ENCODE measurements at regions not wholly inside any gene's neighbourhood (a gene's known extent, or its start where the extent isn't known, plus 50 kb on each side); places are given as distances from the start of the nearest gene placed in this dataset.
A peak's percentile ranks its signal among the peaks of the same experiment; 100 is the strongest.

DNA sequence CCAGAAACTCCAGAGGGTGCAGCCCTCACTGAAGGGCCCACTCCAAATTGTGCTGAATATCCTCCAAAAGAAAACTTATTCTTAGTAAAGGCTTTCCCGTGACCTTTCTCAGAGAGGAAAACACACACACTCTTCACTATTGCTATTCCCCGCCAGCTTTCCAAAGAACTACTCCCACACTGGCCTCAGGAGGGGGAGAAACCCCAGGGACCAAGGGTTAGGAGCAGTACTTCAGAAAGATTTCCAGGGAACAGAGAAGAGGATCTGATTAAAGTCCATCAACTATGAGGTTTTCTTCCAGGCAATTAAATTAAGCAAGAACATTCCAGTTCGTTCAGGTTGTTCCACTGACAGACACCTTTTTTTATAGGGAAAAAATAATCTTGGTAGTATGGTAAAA, 150.2 kb downstream of the TTC32 start:
- H3K4me1 Mint-ChIP-seq = peaks cover 44% of the 10 kb centered on the region
- H3K36me3 Mint-ChIP-seq (ENCODE audit: low read depth) = no peaks in the 10 kb centered on the region
- no peak overlapping the region for H3K4me3 Mint-ChIP-seq
- TF ChIP-seq, protein P1, sequence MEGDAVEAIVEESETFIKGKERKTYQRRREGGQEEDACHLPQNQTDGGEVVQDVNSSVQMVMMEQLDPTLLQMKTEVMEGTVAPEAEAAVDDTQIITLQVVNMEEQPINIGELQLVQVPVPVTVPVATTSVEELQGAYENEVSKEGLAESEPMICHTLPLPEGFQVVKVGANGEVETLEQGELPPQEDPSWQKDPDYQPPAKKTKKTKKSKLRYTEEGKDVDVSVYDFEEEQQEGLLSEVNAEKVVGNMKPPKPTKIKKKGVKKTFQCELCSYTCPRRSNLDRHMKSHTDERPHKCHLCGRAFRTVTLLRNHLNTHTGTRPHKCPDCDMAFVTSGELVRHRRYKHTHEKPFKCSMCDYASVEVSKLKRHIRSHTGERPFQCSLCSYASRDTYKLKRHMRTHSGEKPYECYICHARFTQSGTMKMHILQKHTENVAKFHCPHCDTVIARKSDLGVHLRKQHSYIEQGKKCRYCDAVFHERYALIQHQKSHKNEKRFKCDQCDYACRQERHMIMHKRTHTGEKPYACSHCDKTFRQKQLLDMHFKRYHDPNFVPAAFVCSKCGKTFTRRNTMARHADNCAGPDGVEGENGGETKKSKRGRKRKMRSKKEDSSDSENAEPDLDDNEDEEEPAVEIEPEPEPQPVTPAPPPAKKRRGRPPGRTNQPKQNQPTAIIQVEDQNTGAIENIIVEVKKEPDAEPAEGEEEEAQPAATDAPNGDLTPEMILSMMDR (IDR thresholded peaks at IDR 0.05) = no peak
- no peak overlapping the region for H3K27ac Mint-ChIP-seq
- peaks cover 6% of the 10 kb centered on the region for H3K27me3 Mint-ChIP-seq (ENCODE audit: low read depth, poor library complexity)
- no peaks in the 10 kb centered on the region for H3K9me3 Mint-ChIP-seq
- DNase-seq = no peak

DNA sequence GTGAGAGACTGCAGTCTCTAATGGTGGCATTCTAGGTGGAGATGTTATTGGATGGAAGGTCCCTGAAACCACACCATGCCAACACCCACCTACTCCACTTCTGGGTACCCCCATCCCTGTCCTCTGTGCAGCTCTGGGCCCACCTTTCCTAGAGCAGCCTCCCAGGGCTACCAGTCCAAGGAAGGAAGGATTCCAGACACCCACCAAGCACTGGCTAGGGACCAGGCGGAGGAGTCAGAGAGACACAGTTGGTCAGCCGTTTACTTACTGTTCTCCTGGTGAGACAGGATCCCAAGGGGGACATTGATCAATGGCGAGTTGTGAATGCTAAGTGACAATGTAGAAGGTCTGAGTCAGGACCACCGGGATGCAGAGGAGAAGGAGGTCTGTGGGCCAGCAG, 151.6 kb downstream of the TTC32 start:
- Mint-ChIP-seq H3K36me3 (ENCODE audit: low read depth) (no peaks in the 10 kb centered on the region), H3K4me3 (no peak overlapping the region), H3K27ac (no peak overlapping the region), H3K4me1 (peaks cover 56% of the 10 kb centered on the region), H3K27me3 (ENCODE audit: low read depth, poor library complexity) (peaks cover 5% of the 10 kb centered on the region), H3K9me3 (no peaks in the 10 kb centered on the region)
- TF ChIP-seq, protein P1 (IDR thresholded peaks at IDR 0.05) = no peak
- no peak for DNase-seq

GRCh38 chr2:19749507-19749836, 152.3 kb downstream of the TTC32 start:
- Mint-ChIP-seq H3K9me3 (no peaks in the 10 kb centered on the region), H3K4me3 (no peak overlapping the region), H3K27me3 (ENCODE audit: low read depth, poor library complexity) (peaks cover 6% of the 10 kb centered on the region), H3K27ac (no peak overlapping the region), H3K4me1 (peaks cover 58% of the 10 kb centered on the region), H3K36me3 (ENCODE audit: low read depth) (no peaks in the 10 kb centered on the region)
- TF ChIP-seq, protein P1 (IDR thresholded peaks at IDR 0.05) = no peak
- no peak for DNase-seq

DNA sequence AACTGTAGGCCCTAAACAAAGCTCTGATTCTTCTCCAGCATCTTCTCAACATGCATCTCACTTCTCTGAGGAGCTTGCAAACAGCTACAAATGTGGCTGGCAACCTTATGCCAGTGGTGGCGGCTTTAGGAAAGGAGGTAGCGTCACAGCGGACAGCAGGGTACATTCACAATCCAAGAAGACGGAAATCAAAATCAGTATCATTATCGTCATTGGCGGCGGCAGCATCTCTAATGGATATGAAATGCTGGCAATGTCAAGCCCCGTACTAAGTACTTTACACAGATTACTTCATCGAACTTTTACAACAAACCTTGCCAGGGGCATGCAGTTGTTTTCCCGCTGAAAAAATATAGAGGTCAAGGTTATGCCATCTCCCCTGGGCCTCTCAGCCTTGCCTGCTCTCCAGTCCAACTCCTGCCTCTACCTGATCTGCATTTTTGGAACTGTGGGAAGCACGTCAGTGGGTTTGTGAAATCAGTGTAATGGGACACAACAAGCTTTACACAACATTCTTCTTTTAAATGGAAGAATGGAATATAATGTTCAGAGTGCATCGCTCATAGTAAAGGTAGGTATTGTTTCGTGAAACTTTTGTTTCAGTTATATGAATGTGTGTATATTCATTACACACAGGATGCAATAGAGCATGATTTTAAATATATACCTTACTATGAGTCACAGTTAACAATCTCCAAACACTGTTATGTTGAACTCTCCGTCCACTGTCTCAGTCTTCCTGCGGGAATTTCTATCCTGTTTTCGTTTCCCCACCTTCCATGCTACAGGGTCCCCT, 152.9 kb downstream of the TTC32 start:
- TF ChIP-seq, protein P1 (IDR thresholded peaks at IDR 0.05) = no peak
- DNase-seq = no peak
- Mint-ChIP-seq H3K27ac (no peak overlapping the region), H3K9me3 (no peaks in the 10 kb centered on the region), H3K27me3 (ENCODE audit: low read depth, poor library complexity) (peaks cover 6% of the 10 kb centered on the region), H3K4me1 (peaks cover 60% of the 10 kb centered on the region), H3K36me3 (ENCODE audit: low read depth) (no peaks in the 10 kb centered on the region), H3K4me3 (no peak overlapping the region)

DNA sequence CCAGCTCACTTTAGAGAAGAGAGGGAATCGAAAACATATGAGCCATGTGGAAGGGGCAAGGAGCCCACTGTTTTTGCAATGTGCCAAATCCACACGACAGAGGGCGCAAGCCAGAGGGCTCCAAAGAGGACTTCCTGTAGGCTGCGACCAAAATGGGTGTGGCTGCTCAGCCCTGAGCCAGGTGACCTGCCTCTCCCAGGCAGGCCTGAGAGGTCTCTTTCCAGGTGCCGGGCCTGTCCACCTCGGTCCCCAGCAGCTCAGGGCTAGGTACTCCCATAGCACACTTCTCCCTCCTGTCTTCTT, 153.8 kb downstream of the TTC32 start:
- Mint-ChIP-seq H3K36me3 (ENCODE audit: low read depth) (no peaks in the 10 kb centered on the region), H3K27me3 (ENCODE audit: low read depth, poor library complexity) (peaks cover 6% of the 10 kb centered on the region), H3K4me3 (no peak overlapping the region), H3K9me3 (no peaks in the 10 kb centered on the region), H3K27ac (peak overlapping the region; percentile 44), H3K4me1 (peaks cover 69% of the 10 kb centered on the region)
- no peak for DNase-seq
- TF ChIP-seq, protein P1 (IDR thresholded peaks at IDR 0.05) = no peak
